ENCODE measurements at regions not wholly inside any gene's neighbourhood (a gene's known extent, or its start where the extent isn't known, plus 50 kb on each side); places are given as distances from the start of the nearest gene placed in this dataset.
"Not testable (repeated sequence)": the region's sequence is repeated elsewhere in the genome, so short reads cannot be mapped to it uniquely, and the experiment has no call there.

DNA sequence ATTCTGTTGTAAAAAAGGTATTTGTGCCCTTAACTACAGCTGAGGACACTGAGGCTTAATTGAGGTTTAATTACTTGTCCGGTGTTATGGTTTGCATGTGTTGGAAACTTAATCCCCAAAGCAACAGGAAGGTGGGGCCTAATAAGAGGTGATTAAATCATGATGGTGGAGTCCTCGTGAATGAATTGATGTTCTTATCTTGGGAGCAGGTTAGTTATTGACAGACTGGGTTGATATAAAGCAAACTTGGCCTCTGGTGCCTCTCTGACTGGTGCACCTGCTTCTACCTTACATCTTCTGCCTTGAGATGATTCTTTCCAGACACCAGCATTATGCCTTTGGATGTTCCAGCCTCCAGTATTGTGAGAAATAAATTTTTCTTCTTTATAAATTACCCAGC, 306.5 kb upstream of the HS3ST5 start:
- intact Hi-C loops (cut with DNase I; ENCODE audit: low total_unique reads): no loop called here
- H3K27me3 ChIP-seq (replicated peaks in 1 of 7): no peaks in the 10 kb centered on the region
- no peak overlapping the region for H3K4me3 ChIP-seq
- peaks cover 0 to 9% (median 0%) of the 10 kb centered on the region in 8 donors for H3K9me3 ChIP-seq
- no peak for DNase-seq
- no peaks in the 10 kb centered on the region for H3K4me1 ChIP-seq
- no peak overlapping the region for H3K27ac ChIP-seq
- H3K36me3 ChIP-seq: no peaks in the 10 kb centered on the region
- no peak for TF ChIP-seq POLR2A (IDR thresholded peaks at IDR 0.05)
- TF ChIP-seq, protein P1, sequence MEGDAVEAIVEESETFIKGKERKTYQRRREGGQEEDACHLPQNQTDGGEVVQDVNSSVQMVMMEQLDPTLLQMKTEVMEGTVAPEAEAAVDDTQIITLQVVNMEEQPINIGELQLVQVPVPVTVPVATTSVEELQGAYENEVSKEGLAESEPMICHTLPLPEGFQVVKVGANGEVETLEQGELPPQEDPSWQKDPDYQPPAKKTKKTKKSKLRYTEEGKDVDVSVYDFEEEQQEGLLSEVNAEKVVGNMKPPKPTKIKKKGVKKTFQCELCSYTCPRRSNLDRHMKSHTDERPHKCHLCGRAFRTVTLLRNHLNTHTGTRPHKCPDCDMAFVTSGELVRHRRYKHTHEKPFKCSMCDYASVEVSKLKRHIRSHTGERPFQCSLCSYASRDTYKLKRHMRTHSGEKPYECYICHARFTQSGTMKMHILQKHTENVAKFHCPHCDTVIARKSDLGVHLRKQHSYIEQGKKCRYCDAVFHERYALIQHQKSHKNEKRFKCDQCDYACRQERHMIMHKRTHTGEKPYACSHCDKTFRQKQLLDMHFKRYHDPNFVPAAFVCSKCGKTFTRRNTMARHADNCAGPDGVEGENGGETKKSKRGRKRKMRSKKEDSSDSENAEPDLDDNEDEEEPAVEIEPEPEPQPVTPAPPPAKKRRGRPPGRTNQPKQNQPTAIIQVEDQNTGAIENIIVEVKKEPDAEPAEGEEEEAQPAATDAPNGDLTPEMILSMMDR (IDR thresholded peaks at IDR 0.05 in 8 of 11, conservative IDR thresholded peaks at IDR 0.05 in 3 of 11): no peak
- no peak for TF ChIP-seq POLR2AphosphoS5 (IDR thresholded peaks at IDR 0.05)
- 74 to 78% (median 74%) methylated on average over 2 of the region's 2 CpGs for WGBS, 5 donors

DNA sequence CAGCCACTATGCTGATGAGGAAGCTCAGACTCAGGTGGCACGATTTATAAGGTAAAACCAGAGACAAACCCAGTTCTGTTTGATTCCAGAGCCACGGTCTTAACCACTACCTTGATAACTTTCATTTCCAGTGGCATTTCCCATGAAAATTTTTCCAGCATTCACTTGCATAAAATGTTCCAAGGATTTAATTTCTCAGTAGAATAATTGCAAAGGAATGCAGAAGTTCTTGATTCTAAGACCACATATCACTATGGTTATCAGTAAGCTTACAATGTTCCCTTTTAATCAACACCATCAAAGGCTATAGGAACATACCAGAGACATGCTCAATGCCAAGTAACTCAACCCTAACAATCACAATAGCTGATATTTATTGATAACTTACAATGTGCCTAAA, 306.0 kb upstream of the HS3ST5 start:
- Histone ChIP-seq H3K36me3 (no peaks in the 10 kb centered on the region), H3K4me3 (no peak overlapping the region), H3K27me3 (replicated peaks in 1 of 7) (no peaks in the 10 kb centered on the region), H3K27ac (no peak overlapping the region), H3K9me3 (peaks cover 0 to 9% (median 0%) of the 10 kb centered on the region in 8 donors), H3K4me1 (no peaks in the 10 kb centered on the region)
- WGBS, 5 donors: 61 to 76% (median 68%) methylated on average over 2 of the region's 2 CpGs
- no peak for DNase-seq
- intact Hi-C loops (cut with DNase I; ENCODE audit: low total_unique reads): no loop called here
- TF ChIP-seq POLR2A (IDR thresholded peaks at IDR 0.05) (no peak), POLR2AphosphoS5 (IDR thresholded peaks at IDR 0.05) (no peak)
- TF ChIP-seq, protein P1 (IDR thresholded peaks at IDR 0.05 in 8 of 11, conservative IDR thresholded peaks at IDR 0.05 in 3 of 11): no peak

DNA sequence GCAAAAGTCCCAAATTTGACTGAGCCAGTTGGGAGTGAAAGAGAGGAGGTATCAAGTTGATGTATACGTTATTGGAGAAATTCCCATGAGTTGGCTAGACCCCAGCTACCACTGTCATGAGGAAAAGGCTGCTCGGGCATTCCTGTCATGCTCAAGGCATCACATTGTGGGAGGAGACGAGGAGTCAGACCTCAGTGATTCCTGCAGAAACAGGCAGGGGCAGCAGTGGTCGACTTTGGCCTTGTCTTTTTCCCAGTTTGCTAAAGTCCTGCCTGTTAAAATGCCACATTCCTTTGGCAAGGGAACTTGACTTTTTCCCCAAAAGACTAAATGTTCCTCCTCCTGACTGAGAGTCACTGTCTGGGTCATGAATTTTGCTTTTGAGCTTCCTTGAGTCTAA, 295.5 kb upstream of the HS3ST5 start:
- Histone ChIP-seq H3K4me1 (no peaks in the 10 kb centered on the region), H3K27ac (no peak overlapping the region), H3K4me3 (no peak overlapping the region), H3K27me3 (replicated peaks in 1 of 7) (no peaks in the 10 kb centered on the region), H3K36me3 (no peaks in the 10 kb centered on the region), H3K9me3 (peaks cover 0 to 16% (median 3%) of the 10 kb centered on the region in 8 donors)
- intact Hi-C loops (cut with DNase I; ENCODE audit: low total_unique reads): no loop called here
- TF ChIP-seq, protein P1 (IDR thresholded peaks at IDR 0.05 in 8 of 11, conservative IDR thresholded peaks at IDR 0.05 in 3 of 11): no peak
- WGBS, 5 donors: 27 to 53% (median 40%) methylated on average over 4 of the region's 4 CpGs
- DNase-seq: no peak

DNA sequence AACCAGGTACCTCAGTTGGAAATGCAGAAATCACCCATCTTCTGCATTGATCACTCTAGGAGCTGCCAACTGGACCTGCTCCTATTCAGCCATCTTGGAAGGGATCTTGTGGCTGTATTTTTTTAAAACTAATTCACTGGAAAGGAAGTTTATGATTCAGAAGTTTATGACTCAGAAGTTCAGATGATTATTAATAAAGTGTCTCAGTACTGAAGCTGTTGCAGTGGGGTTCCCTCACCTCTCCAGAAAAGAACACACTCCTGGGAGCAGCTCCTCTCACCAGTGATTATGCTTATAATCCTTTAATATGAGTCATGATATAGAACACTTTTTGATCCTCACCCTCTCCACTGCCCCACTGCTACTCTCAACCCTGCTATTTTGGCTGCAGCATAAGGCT, 291.2 kb upstream of the HS3ST5 start:
- Histone ChIP-seq H3K4me3 (no peak overlapping the region), H3K9me3 (peaks cover 0 to 15% (median 5%) of the 10 kb centered on the region in 8 donors), H3K27me3 (replicated peaks in 1 of 7) (no peaks in the 10 kb centered on the region), H3K36me3 (no peaks in the 10 kb centered on the region), H3K27ac (no peak overlapping the region), H3K4me1 (no peaks in the 10 kb centered on the region)
- DNase-seq: no peak
- TF ChIP-seq POLR2AphosphoS5 (IDR thresholded peaks at IDR 0.05) (no peak), POLR2A (IDR thresholded peaks at IDR 0.05) (no peak)
- TF ChIP-seq, protein P1 (IDR thresholded peaks at IDR 0.05 in 8 of 11, conservative IDR thresholded peaks at IDR 0.05 in 3 of 11): no peak
- intact Hi-C loops (cut with DNase I; ENCODE audit: low total_unique reads): no loop called here

DNA sequence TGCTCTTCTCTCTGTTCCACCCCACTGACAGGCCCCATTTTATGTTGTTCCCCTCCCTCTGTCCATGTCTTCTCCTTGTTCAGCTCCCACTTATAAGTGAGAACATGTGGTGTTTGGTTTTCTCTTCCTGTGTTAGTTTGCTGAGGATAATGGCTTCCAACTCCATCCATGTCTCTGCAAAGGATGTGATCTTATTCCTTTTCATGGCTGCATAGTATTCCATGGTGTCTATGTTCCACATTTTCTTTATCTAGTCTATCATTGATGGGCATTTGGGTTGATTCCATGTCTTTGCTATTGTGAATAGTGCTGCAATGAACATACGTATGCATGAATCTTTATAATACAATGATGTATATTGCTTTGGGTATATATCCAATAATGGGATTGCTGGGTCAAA, 283.4 kb upstream of the HS3ST5 start:
- H3K27ac ChIP-seq; intact Hi-C loops (cut with DNase I; ENCODE audit: low total_unique reads); H3K36me3 ChIP-seq; DNase-seq; H3K4me1 ChIP-seq; H3K27me3 ChIP-seq (replicated peaks in 1 of 7); H3K4me3 ChIP-seq: not testable (repeated sequence)
- H3K9me3 ChIP-seq: peaks cover 0 to 23% (median 0%) of the 10 kb centered on the region in 8 donors
- WGBS, 5 donors: 91 to 100% (median 93%) methylated on average over 1 of the region's 1 CpG
